ENCODE measurements at regions not wholly inside any gene's neighbourhood (a gene's known extent, or its start where the extent isn't known, plus 50 kb on each side); places are given as distances from the start of the nearest gene placed in this dataset.

GRCh38 chr2:237222178-237222577 lies 136.5 kb downstream of the COPS8 start:
- Histone ChIP-seq H3K4me3 (ENCODE audit: low read depth in 1 of 2, low read length in 2 of 2) (no peak overlapping the region), H3K36me3 (ENCODE audit: control insufficient read depth in 1 of 2, insufficient read depth in 2 of 2, low read length in 2 of 2) (no peaks in the 10 kb centered on the region), H3K4me1 (ENCODE audit: control insufficient read depth in 1 of 2, insufficient read depth in 2 of 2, low read length in 2 of 2) (peaks cover 8 to 9% of the 10 kb centered on the region in 2 donors), H3K27me3 (ENCODE audit: low read depth, low read length) (no peaks in the 10 kb centered on the region), H3K9me3 (ENCODE audit: control insufficient read depth in 1 of 2, low read length in 2 of 2) (no peaks in the 10 kb centered on the region), H3K27ac (ENCODE audit: low read length) (no peak overlapping the region)

DNA sequence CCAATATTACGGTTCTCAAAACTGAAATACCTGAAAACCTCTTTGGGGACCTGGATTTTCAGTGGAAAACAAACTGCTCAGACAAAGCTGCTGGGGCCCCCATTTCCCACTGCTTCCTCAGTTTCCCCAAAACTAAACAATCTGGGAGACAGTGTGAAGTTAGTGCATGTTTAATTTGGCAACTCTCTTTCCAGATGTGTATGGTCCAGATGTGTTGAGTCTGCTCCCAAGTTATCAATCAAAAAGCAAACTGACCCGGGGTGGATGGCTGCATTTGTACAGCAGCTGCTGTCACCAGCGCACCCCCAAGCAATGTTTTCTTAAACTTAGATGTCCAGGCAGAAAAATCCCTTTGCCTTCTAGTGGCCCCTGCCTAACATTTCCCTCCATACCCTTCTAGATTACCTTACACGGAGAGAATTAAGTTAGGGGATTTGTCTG lies 136.9 kb downstream of the COPS8 start:
- no peaks in the 10 kb centered on the region for H3K36me3 ChIP-seq (ENCODE audit: control insufficient read depth in 1 of 2, insufficient read depth in 2 of 2, low read length in 2 of 2)
- H3K27ac ChIP-seq (ENCODE audit: low read length), result no peak overlapping the region
- H3K27me3 ChIP-seq (ENCODE audit: low read depth, low read length), result no peaks in the 10 kb centered on the region
- peaks cover 8 to 9% of the 10 kb centered on the region in 2 donors for H3K4me1 ChIP-seq (ENCODE audit: control insufficient read depth in 1 of 2, insufficient read depth in 2 of 2, low read length in 2 of 2)
- H3K9me3 ChIP-seq (ENCODE audit: control insufficient read depth in 1 of 2, low read length in 2 of 2), result no peaks in the 10 kb centered on the region
- H3K4me3 ChIP-seq (ENCODE audit: low read depth in 1 of 2, low read length in 2 of 2), result no peak overlapping the region

DNA sequence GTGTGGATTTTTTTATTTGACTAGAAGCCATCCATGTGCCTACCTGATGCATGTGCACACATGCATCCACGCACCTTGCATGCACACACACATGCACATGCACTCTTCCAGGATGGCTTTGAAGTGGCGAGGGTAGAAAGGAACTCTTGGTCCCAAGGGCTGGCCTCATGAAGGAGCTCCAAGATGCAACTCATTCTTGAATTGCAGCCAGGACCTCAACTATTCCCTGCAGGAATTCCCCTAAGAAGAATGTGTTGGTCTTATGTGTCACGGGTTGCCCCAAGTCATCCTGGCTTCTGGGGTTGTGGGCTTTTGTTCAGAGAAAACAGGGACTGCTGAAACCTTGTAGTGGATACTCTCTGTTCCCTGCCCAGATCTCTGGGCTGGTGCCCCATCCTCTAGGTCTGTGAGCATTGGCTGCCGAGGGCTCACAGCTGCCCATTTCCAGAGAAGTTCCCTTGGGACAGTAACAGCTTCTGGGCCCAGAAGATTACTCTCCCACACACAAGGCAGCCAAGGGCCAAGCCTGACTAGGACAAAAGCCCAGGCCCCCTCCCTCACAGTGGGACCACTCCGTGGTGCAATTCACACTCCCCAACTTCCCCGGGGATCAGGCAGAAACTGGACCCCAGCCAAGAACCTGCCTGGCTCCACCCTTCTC lies 137.6 kb downstream of the COPS8 start:
- Histone ChIP-seq H3K27ac (ENCODE audit: low read length) (peak overlapping the region; percentile 5), H3K4me1 (ENCODE audit: control insufficient read depth in 1 of 2, insufficient read depth in 2 of 2, low read length in 2 of 2) (peaks cover 8 to 9% of the 10 kb centered on the region in 2 donors), H3K27me3 (ENCODE audit: low read depth, low read length) (no peaks in the 10 kb centered on the region), H3K9me3 (ENCODE audit: control insufficient read depth in 1 of 2, low read length in 2 of 2) (no peaks in the 10 kb centered on the region), H3K36me3 (ENCODE audit: control insufficient read depth in 1 of 2, insufficient read depth in 2 of 2, low read length in 2 of 2) (no peaks in the 10 kb centered on the region), H3K4me3 (ENCODE audit: low read depth in 1 of 2, low read length in 2 of 2) (no peak overlapping the region)

DNA sequence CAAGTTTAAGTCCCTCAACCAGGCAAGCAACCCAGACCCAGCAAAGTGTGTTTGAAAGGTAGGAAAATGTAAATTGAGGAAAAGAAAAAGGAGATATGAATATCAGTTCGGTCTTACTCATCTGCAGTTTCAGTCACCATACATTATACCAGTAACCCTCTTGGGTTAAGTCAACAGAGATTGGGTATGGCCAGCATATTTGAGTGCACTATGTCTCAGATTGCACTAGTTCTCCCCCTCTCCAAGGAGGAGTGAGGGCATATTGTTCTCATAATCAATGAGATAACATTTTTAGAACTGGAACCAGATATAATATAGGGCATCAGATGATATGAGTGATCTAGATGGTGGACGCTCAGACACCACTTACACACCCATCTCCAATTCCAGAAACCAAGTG lies 141.5 kb downstream of the COPS8 start:
- Histone ChIP-seq H3K4me3 (ENCODE audit: low read depth in 1 of 2, low read length in 2 of 2) (no peak overlapping the region), H3K4me1 (ENCODE audit: control insufficient read depth in 1 of 2, insufficient read depth in 2 of 2, low read length in 2 of 2) (peaks cover 8 to 9% of the 10 kb centered on the region in 2 donors), H3K27me3 (ENCODE audit: low read depth, low read length) (no peaks in the 10 kb centered on the region), H3K36me3 (ENCODE audit: control insufficient read depth in 1 of 2, insufficient read depth in 2 of 2, low read length in 2 of 2) (no peaks in the 10 kb centered on the region), H3K27ac (ENCODE audit: low read length) (no peak overlapping the region), H3K9me3 (ENCODE audit: control insufficient read depth in 1 of 2, low read length in 2 of 2) (no peaks in the 10 kb centered on the region)

DNA sequence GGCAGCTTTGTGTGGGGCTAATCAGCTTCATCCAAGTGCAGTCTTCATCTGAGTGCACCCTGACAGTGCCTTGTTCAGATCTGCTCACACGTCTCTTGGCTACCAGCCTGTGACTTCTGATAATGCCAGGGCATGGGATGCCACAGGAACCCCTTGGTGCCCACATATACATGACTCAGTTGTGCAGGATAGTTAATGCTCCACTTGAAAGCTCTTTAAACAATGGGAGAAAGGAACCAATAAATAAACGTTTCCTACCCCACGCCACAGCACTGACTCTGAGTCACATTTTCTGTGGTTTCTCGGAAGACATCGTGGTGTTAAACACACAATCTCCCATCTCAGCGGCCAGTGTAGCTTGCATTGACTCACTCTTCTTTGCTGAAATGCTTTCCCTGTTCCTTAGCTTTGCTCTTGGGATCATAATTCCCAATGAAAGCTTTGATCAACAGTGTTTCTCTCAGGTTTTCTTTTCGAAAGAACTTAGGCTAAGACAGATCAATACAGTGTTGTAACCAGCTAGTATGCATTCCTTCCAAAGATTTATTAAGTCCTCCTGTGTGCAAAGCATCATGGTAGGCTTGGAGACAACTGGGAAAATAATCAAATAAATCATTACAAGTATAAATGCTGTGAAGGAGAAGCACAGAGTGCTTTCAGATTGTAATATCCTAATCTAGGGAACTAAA lies 142.0 kb downstream of the COPS8 start:
- Histone ChIP-seq H3K36me3 (ENCODE audit: control insufficient read depth in 1 of 2, insufficient read depth in 2 of 2, low read length in 2 of 2) (no peaks in the 10 kb centered on the region), H3K9me3 (ENCODE audit: control insufficient read depth in 1 of 2, low read length in 2 of 2) (no peaks in the 10 kb centered on the region), H3K4me3 (ENCODE audit: low read depth in 1 of 2, low read length in 2 of 2) (no peak overlapping the region), H3K27me3 (ENCODE audit: low read depth, low read length) (no peaks in the 10 kb centered on the region), H3K27ac (ENCODE audit: low read length) (no peak overlapping the region), H3K4me1 (ENCODE audit: control insufficient read depth in 1 of 2, insufficient read depth in 2 of 2, low read length in 2 of 2) (peaks cover 6% of the 10 kb centered on the region in 2 donors)

DNA sequence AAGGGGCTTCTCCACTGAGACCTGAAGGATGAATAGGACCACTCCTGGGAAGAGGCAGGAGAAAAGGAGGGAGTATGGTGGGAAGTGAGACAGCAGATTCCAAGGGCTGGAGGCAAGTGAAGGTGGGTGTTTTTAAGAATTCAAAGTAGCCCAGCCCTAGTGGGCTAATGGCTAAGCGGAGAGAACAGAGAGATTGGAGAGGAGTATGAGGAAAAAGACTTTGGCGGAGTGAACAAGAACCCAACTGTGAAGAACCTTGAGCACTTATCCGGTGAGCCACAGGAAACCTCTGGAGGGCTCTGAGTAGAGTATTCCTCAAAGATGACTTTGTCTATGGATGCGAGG lies 142.6 kb downstream of the COPS8 start:
- Histone ChIP-seq H3K36me3 (ENCODE audit: control insufficient read depth in 1 of 2, insufficient read depth in 2 of 2, low read length in 2 of 2) (no peaks in the 10 kb centered on the region), H3K4me1 (ENCODE audit: control insufficient read depth in 1 of 2, insufficient read depth in 2 of 2, low read length in 2 of 2) (peaks cover under 1% of the 10 kb centered on the region in 2 donors), H3K27ac (ENCODE audit: low read length) (no peak overlapping the region), H3K9me3 (ENCODE audit: control insufficient read depth in 1 of 2, low read length in 2 of 2) (no peaks in the 10 kb centered on the region), H3K4me3 (ENCODE audit: low read depth in 1 of 2, low read length in 2 of 2) (no peak overlapping the region), H3K27me3 (ENCODE audit: low read depth, low read length) (no peaks in the 10 kb centered on the region)

GRCh38 chr2:237229905-237230304 lies 144.2 kb downstream of the COPS8 start:
- H3K27me3 ChIP-seq (ENCODE audit: low read depth, low read length), result no peaks in the 10 kb centered on the region
- H3K4me3 ChIP-seq (ENCODE audit: low read depth in 1 of 2, low read length in 2 of 2), result no peak overlapping the region
- H3K27ac ChIP-seq (ENCODE audit: low read length), result no peak overlapping the region
- no peaks in the 10 kb centered on the region for H3K36me3 ChIP-seq (ENCODE audit: control insufficient read depth in 1 of 2, insufficient read depth in 2 of 2, low read length in 2 of 2)
- no peaks in the 10 kb centered on the region for H3K9me3 ChIP-seq (ENCODE audit: control insufficient read depth in 1 of 2, low read length in 2 of 2)
- H3K4me1 ChIP-seq (ENCODE audit: control insufficient read depth in 1 of 2, insufficient read depth in 2 of 2, low read length in 2 of 2), result peaks cover 3 to 5% of the 10 kb centered on the region in 2 donors

DNA sequence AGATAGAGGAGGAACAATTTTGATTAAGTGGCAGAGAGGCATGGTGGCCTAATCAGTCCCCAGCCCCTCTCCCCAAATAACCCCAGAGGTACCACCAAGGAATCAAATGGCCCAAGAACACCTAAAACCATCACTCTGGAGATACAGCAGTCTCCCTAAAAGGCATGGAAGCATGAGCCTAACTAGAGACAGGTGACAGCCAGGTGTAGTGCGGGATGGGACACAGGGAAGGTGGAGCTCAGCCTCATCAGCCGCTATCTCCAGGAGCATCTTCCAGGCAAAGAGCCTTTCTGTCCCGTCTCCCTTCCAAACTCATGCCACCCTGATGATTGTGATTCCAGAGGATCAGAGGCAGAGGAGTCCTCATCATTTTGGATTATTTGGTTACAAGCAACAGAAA lies 144.7 kb downstream of the COPS8 start:
- no peak overlapping the region for H3K4me3 ChIP-seq (ENCODE audit: low read depth in 1 of 2, low read length in 2 of 2)
- no peaks in the 10 kb centered on the region for H3K36me3 ChIP-seq (ENCODE audit: control insufficient read depth in 1 of 2, insufficient read depth in 2 of 2, low read length in 2 of 2)
- H3K27ac ChIP-seq (ENCODE audit: low read length), result no peak overlapping the region
- no peaks in the 10 kb centered on the region for H3K27me3 ChIP-seq (ENCODE audit: low read depth, low read length)
- no peaks in the 10 kb centered on the region for H3K9me3 ChIP-seq (ENCODE audit: control insufficient read depth in 1 of 2, low read length in 2 of 2)
- peaks cover 7 to 9% of the 10 kb centered on the region in 2 donors for H3K4me1 ChIP-seq (ENCODE audit: control insufficient read depth in 1 of 2, insufficient read depth in 2 of 2, low read length in 2 of 2)

DNA sequence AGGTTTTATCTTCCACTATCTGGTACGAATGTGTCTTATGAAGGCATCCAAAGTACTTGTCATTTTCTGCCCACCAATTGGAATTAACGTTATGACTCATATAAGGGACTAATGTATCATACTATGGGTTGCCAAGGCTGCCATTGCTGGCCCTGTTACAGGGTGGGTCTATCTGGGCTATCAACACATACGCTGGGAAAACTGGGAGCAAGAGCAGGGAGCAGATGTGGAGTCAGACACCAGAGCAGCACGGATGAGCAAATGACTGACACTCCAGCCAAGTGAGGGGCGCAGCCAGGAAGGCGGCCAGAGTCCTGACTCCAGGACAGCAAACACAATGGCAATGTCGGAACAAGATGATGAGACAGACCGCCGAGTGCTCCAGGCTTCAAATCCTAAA lies 145.9 kb downstream of the COPS8 start:
- Histone ChIP-seq H3K27ac (ENCODE audit: low read length) (no peak overlapping the region), H3K4me3 (ENCODE audit: low read depth in 1 of 2, low read length in 2 of 2) (no peak overlapping the region), H3K9me3 (ENCODE audit: control insufficient read depth in 1 of 2, low read length in 2 of 2) (no peaks in the 10 kb centered on the region), H3K27me3 (ENCODE audit: low read depth, low read length) (no peaks in the 10 kb centered on the region), H3K4me1 (ENCODE audit: control insufficient read depth in 1 of 2, insufficient read depth in 2 of 2, low read length in 2 of 2) (peaks cover 7 to 11% of the 10 kb centered on the region in 2 donors), H3K36me3 (ENCODE audit: control insufficient read depth in 1 of 2, insufficient read depth in 2 of 2, low read length in 2 of 2) (no peaks in the 10 kb centered on the region)

DNA sequence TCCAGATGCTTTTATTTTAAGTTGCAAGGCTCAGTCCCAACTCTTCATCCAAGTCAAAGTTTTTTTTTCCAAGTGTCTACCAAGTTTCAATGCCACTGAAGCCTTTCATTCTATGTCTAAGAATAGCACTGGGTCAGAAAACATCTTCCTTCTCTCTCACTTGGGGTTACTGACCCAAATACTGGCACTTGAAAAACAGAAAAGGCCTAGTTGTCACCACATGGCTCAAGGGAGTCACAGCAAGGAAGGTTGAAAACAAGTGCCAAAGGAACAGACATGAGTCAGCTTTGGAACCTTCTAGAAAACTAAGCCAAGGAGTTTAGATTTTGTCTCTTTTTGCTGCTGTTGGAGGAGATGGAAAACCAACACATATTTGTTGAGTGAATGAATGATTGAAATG lies 146.5 kb downstream of the COPS8 start:
- Histone ChIP-seq H3K4me1 (ENCODE audit: control insufficient read depth in 1 of 2, insufficient read depth in 2 of 2, low read length in 2 of 2) (peaks cover 7 to 11% of the 10 kb centered on the region in 2 donors), H3K36me3 (ENCODE audit: control insufficient read depth in 1 of 2, insufficient read depth in 2 of 2, low read length in 2 of 2) (no peaks in the 10 kb centered on the region), H3K9me3 (ENCODE audit: control insufficient read depth in 1 of 2, low read length in 2 of 2) (no peaks in the 10 kb centered on the region), H3K27me3 (ENCODE audit: low read depth, low read length) (no peaks in the 10 kb centered on the region), H3K4me3 (ENCODE audit: low read depth in 1 of 2, low read length in 2 of 2) (no peak overlapping the region), H3K27ac (ENCODE audit: low read length) (no peak overlapping the region)

DNA sequence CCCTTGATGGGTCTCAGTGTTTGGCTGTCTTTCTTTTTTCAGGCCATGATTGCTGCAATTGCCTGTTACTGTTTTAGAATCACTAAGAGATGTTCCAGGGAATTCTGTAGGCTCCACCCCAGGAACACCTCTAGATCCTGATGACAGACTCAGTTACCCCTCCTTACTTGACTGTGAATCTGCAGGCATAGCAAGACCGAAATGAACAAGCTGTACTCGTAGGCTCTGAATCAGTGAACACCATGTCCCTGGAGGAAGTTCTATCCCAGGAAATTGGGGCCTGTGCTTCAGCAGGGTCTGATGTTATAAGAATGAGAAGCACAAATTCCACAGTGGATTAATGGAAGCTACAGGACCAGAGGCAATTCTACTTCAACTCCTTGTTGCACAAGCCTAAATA lies 148.6 kb downstream of the COPS8 start:
- peak overlapping the region; percentile 21 for H3K27ac ChIP-seq (ENCODE audit: low read length)
- no peak overlapping the region for H3K4me3 ChIP-seq (ENCODE audit: low read depth in 1 of 2, low read length in 2 of 2)
- H3K27me3 ChIP-seq (ENCODE audit: low read depth, low read length), result no peaks in the 10 kb centered on the region
- H3K36me3 ChIP-seq (ENCODE audit: control insufficient read depth in 1 of 2, insufficient read depth in 2 of 2, low read length in 2 of 2), result no peaks in the 10 kb centered on the region
- no peaks in the 10 kb centered on the region for H3K9me3 ChIP-seq (ENCODE audit: control insufficient read depth in 1 of 2, low read length in 2 of 2)
- peaks cover 7 to 11% of the 10 kb centered on the region in 2 donors for H3K4me1 ChIP-seq (ENCODE audit: control insufficient read depth in 1 of 2, insufficient read depth in 2 of 2, low read length in 2 of 2)

Measured in muscle layer of duodenum (tissue), 2 donors.